NCI-H774 (cell line): ENCODE measurements at regions not wholly inside any gene's neighbourhood (a gene's known extent, or its start where the extent isn't known, plus 50 kb on each side); places are given as distances from the start of the nearest gene placed in this dataset.
"Not testable (repeated sequence)": the region's sequence is repeated elsewhere in the genome, so short reads cannot be mapped to it uniquely, and the experiment has no call there.

ENCODE experiments used
- DNase-seq: peaks from one replicate; lab custom pipeline; 2025; lab: John Stamatoyannopoulos, UW

DNA sequence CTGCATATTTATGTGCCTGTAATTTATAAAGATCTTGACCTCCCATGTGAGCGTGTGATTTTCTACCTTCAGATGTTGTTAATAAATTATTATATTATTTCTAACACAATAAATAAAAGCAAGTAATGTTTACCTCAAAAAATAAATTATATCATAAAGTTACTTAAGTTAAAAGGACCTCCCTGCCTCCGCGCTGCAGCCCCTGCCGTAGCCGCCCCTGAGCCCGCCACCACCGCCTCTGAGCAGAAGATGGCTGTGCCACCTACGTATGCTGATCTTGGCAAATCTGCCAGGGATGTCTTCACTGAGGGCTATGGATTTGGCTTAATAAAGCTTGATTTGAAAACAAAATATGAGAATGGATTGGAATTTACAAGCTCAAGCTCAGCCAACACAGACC lies 119.6 kb upstream of the BRWD3 start:
- no peak for DNase-seq

DNA sequence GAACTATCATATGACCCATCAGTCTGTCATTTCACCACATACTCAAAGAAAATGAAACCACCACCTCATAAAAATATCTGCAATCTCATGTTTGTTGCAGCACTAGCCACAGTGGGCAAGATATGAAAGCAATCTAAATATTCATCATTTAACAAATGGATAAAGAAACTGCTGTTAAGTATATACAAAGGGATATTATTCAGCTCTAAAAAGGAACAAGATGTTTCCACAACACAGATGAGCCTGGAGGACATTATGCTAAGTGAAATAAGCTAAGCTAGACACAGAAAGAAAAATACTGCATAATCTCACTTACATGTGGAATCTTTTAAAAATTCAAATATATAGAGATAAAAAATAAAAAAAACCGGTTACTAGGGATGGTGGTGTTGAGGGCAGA lies 108.2 kb upstream of the BRWD3 start:
- no peak for DNase-seq

DNA sequence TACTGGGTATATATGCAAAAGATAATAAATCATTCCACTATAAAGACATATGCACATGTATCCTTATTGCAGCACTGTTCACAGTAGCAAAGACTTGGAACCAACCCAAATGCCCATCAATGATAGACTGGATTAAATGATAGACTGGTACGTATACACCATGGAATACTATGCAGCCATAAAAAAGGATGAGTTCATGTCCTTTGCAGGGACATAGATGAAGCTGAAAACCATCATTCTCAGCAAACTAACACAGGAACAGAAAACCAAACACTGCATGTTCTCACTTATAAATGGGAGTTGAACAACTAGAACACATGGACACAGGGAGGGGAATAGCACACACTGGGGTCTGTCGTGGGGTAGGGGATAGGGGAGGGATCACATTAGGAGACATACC lies 102.7 kb upstream of the BRWD3 start:
- DNase-seq: not testable (repeated sequence)

DNA sequence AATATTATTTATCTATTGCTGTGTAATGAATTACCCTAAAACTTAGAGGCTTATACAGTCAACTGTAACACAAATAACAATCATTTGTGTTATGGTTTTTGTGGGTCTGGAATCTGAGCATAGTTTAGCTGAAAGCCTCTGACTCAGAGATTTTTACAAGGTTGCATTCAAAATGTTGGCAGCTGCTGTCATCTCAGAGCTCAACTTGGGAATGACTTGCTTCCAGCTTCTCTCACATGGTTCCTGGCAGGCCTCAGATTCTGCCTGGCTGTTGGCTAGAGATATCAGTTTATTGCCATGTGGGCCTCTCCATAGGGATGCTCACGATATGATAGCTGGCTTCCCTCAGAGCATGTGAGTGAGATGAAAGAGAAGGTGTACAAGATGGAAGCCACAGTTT lies 70.2 kb upstream of the BRWD3 start:
- no peak for DNase-seq

DNA sequence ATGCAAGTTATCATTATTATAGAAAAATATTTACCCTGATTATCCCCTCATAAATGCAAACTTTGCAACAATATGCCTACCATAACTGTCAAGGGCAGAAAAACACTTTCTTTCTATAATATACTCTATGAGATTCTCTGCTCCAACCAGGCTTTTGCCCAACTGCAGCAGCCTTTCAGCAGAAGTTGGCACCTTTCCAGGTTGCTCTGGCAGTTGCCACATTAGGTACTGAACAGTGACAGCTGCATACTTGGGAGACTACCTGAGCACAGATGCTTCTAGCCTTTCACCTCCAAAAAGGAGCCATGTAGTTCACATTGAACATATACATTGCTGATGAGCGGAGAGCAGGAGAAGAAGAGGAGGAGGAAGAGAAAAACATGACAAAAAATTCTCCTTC lies 69.5 kb upstream of the BRWD3 start:
- peak; percentile 5 for DNase-seq

DNA sequence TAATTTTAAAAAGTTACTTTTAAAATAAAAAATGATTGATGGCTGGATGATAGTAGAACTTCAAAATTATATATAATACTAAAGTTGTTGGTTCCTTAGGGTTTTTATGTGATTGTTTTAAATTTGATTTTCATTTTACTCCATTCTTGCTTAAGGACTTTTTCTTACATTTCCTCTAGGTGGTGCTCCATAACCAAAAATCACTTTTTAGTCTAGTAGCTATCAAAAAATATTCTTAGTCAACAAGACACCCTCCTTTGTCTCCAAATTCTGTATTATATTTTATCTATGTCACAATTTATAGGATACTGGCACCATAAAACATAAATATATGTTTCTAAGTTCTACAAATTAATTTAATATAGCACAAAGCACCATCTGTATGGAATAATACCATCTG lies 67.2 kb upstream of the BRWD3 start:
- DNase-seq: peak; percentile 0
